ENCODE measurements at regions not wholly inside any gene's neighbourhood (a gene's known extent, or its start where the extent isn't known, plus 50 kb on each side); places are given as distances from the start of the nearest gene placed in this dataset.
A peak's percentile ranks its signal among the peaks of the same experiment; 100 is the strongest.

DNA sequence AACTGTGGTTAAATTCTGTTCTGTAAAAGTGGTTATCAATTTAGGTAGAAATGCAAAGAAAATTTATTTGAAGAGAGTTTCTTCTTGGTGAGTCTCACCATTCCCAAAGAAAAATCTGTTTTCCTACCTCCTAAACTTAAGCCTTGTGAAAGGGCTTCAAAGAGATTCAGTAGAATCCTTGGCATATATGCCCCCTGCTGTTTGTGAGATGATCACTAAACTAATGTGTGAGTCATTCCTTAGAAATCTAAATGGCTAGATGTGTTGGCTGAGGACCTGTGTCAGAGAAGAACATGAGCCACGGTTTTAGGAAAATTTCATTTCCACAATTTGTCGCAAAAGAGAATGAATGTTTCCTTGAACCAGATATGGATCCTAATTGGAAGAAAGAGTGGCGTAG, 260.9 kb downstream of the SLC7A11 start:
- TF ChIP-seq POLR2AphosphoS5 (IDR thresholded peaks at IDR 0.05), result no peak
- TF ChIP-seq POLR2A (IDR thresholded peaks at IDR 0.05), result no peak
- TF ChIP-seq, protein P1, sequence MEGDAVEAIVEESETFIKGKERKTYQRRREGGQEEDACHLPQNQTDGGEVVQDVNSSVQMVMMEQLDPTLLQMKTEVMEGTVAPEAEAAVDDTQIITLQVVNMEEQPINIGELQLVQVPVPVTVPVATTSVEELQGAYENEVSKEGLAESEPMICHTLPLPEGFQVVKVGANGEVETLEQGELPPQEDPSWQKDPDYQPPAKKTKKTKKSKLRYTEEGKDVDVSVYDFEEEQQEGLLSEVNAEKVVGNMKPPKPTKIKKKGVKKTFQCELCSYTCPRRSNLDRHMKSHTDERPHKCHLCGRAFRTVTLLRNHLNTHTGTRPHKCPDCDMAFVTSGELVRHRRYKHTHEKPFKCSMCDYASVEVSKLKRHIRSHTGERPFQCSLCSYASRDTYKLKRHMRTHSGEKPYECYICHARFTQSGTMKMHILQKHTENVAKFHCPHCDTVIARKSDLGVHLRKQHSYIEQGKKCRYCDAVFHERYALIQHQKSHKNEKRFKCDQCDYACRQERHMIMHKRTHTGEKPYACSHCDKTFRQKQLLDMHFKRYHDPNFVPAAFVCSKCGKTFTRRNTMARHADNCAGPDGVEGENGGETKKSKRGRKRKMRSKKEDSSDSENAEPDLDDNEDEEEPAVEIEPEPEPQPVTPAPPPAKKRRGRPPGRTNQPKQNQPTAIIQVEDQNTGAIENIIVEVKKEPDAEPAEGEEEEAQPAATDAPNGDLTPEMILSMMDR (IDR thresholded peaks at IDR 0.05), result peak in 1 of 4 experiments; percentile 18
- Histone ChIP-seq H3K4me1 (replicated peaks) (no peaks in the 10 kb centered on the region), H3K27ac (no peak overlapping the region), H3K36me3 (no peaks in the 10 kb centered on the region), H3K9me3 (no peaks in the 10 kb centered on the region), H3K4me3 (no peak overlapping the region), H3K27me3 (replicated peaks; ENCODE audit: insufficient read depth) (no peaks in the 10 kb centered on the region)
- no peak for DNase-seq (ENCODE audit: low spot score)
- intact Hi-C loops (cut with DNase I), result no loop called here
- 96% methylated on average over 3 of the region's 3 CpGs for WGBS

DNA sequence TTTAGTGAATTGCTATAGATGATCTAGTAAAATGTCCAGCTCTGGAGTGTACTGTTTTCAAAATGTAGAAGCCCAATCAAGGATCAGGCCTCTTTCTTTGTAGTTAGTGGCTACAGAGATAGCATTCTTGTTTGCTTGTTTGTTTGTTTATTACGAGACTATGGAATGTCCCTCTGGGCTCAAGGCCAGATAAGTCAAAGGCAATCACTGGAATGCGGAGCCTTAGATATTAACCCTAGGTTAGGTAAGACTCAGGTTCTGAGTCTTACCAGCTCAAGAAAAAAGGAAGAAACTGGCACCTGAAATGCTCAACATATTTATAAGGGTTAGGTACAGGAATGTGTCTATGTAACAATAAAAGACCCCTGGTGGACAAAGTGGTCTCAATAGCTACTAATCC, 261.5 kb downstream of the SLC7A11 start:
- 80% methylated on average over 2 of the region's 2 CpGs for WGBS
- no peaks in the 10 kb centered on the region for H3K36me3 ChIP-seq
- no peak overlapping the region for H3K4me3 ChIP-seq
- intact Hi-C loops (cut with DNase I), result no loop called here
- H3K4me1 ChIP-seq (replicated peaks), result no peaks in the 10 kb centered on the region
- no peaks in the 10 kb centered on the region for H3K9me3 ChIP-seq
- no peak for TF ChIP-seq POLR2A (IDR thresholded peaks at IDR 0.05)
- TF ChIP-seq, protein P1 (IDR thresholded peaks at IDR 0.05), result no peak
- TF ChIP-seq POLR2AphosphoS5 (IDR thresholded peaks at IDR 0.05), result no peak
- no peaks in the 10 kb centered on the region for H3K27me3 ChIP-seq (replicated peaks; ENCODE audit: insufficient read depth)
- no peak for DNase-seq (ENCODE audit: low spot score)
- H3K27ac ChIP-seq, result no peak overlapping the region

DNA sequence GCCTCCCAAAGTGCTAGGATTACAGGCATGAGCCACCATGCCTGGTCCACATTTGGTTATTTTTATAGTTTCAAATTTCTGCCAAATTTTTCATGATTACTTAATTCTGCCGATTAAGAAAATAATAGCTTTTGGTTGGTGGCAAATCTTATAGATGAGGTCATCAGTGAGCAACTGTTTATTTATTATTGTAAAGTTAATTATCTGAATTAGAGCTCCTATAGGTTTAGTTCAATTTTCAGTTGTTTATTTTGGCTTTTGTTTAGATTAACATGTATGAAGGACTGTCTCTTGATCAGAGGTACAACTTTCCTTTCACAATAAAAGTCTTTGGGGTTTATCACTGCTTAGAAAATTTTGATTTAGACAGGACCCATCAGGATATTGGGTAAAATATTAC, 262.2 kb downstream of the SLC7A11 start:
- no peak for DNase-seq (ENCODE audit: low spot score)

DNA sequence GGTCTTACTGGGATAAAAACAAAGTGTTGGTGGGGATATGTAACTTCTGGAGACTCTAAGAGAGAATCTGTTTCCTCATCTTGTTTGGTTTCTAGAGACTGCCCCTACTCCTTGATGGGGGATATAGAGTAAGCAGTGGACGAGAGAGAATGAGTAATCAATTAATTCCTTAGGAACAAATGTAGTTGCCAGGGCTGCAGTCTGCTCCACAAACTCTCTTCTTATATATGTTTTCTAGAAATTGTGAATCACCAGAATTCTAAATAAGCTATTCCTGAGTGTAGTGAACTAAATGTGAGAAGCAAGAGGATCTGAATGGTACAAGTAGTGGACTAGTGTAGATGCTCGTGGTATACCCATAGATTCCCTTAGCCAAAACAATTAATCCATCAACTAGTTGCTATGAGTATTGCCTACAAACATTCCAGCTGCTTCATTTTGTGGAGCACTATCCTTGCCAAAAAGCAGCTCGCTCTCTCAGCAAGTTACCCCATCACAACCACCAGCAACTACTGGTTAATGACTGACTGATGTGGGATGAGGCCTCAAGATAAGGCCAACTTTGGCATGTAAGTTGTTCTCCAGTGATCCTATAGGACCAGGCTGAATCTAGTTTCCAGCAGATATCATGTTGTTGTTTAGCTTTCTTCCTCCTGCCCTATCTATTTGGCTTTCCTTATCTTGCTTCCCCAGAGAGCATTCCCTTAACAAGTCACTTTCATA, 273.0 kb downstream of the SLC7A11 start:
- no peaks in the 10 kb centered on the region for H3K27me3 ChIP-seq (replicated peaks; ENCODE audit: insufficient read depth)
- 77% methylated on average over 3 of the region's 3 CpGs for WGBS
- H3K9me3 ChIP-seq, result no peaks in the 10 kb centered on the region
- no peak for DNase-seq (ENCODE audit: low spot score)
- no peak overlapping the region for H3K27ac ChIP-seq
- H3K36me3 ChIP-seq, result no peaks in the 10 kb centered on the region
- H3K4me3 ChIP-seq, result no peak overlapping the region
- intact Hi-C loops (cut with DNase I), result no loop called here
- TF ChIP-seq POLR2A (IDR thresholded peaks at IDR 0.05) (no peak), POLR2AphosphoS5 (IDR thresholded peaks at IDR 0.05) (no peak)
- TF ChIP-seq, protein P1 (IDR thresholded peaks at IDR 0.05), result no peak
- no peaks in the 10 kb centered on the region for H3K4me1 ChIP-seq (replicated peaks)

More for the DNA sequence above, 262.2 kb downstream of the SLC7A11 start:
- Histone ChIP-seq H3K9me3 (no peaks in the 10 kb centered on the region), H3K36me3 (no peaks in the 10 kb centered on the region), H3K27ac (no peak overlapping the region), H3K4me3 (no peak overlapping the region), H3K4me1 (replicated peaks) (no peaks in the 10 kb centered on the region), H3K27me3 (replicated peaks; ENCODE audit: insufficient read depth) (no peaks in the 10 kb centered on the region)
- intact Hi-C loops (cut with DNase I), result no loop called here
- TF ChIP-seq, protein P1 (IDR thresholded peaks at IDR 0.05), result no peak
- TF ChIP-seq POLR2A (IDR thresholded peaks at IDR 0.05) (no peak), POLR2AphosphoS5 (IDR thresholded peaks at IDR 0.05) (no peak)
- WGBS, result 85% methylated on average over 1 of the region's 1 CpG
